ENCODE measurements at regions not wholly inside any gene's neighbourhood (a gene's known extent, or its start where the extent isn't known, plus 50 kb on each side); places are given as distances from the start of the nearest gene placed in this dataset.

DNA sequence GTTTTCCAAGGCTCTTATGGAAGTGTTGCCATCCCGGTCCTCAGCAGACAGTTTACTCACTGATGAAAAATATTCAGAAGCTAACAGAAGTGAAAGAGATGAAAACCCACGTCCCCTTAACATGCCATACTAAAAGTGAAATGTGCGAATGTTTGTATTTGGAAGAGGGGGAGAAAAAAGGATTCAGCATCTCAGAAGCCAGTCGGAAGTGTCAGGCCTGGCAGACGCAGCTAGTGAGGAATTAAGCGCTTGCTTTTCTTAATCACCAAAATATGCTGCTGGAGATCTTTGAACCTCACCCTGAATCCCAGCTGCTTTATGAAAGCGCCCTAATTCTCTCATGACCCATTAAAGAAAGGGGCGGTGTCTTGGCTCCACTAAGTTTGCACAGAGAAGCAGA, 653.7 kb downstream of the DCDC2C start:
- Histone ChIP-seq H3K4me1 (ENCODE audit: control insufficient read depth, insufficient read depth, low read length, poor library complexity, severe bottlenecking) (no peaks in the 10 kb centered on the region), H3K4me3 (ENCODE audit: extremely low read depth, insufficient read depth, low read length, poor library complexity, severe bottlenecking) (no peak overlapping the region), H3K36me3 (ENCODE audit: control insufficient read depth, insufficient read depth, low read length) (no peaks in the 10 kb centered on the region), H3K9me3 (ENCODE audit: control insufficient read depth, low read length) (no peaks in the 10 kb centered on the region), H3K27ac (ENCODE audit: low read depth, low read length, severe bottlenecking) (no peak overlapping the region)
- WGBS, 2 experiments (ENCODE audit: insufficient coverage in 2 of 2): 83 to 97% methylated on average over 3 to 6 of the region's 8 CpGs

GRCh38 chr2:4358837-4359236, 655.5 kb downstream of the DCDC2C start:
- no peak overlapping the region for H3K27ac ChIP-seq (ENCODE audit: low read depth, low read length, severe bottlenecking)
- H3K4me3 ChIP-seq (ENCODE audit: extremely low read depth, insufficient read depth, low read length, poor library complexity, severe bottlenecking): no peak overlapping the region
- no peaks in the 10 kb centered on the region for H3K4me1 ChIP-seq (ENCODE audit: control insufficient read depth, insufficient read depth, low read length, poor library complexity, severe bottlenecking)
- no peaks in the 10 kb centered on the region for H3K36me3 ChIP-seq (ENCODE audit: control insufficient read depth, insufficient read depth, low read length)
- H3K9me3 ChIP-seq (ENCODE audit: control insufficient read depth, low read length): no peaks in the 10 kb centered on the region
- 73 to 75% methylated on average over 3 to 5 of the region's 5 CpGs for WGBS, 2 experiments (ENCODE audit: insufficient coverage in 2 of 2)

GRCh38 chr2:4368907-4369306, 665.5 kb downstream of the DCDC2C start:
- H3K4me1 ChIP-seq (ENCODE audit: control insufficient read depth, insufficient read depth, low read length, poor library complexity, severe bottlenecking): no peaks in the 10 kb centered on the region
- no peak overlapping the region for H3K27ac ChIP-seq (ENCODE audit: low read depth, low read length, severe bottlenecking)
- WGBS, 2 experiments (ENCODE audit: insufficient coverage in 2 of 2): 83 to 91% methylated on average over 2 to 4 of the region's 4 CpGs
- H3K9me3 ChIP-seq (ENCODE audit: control insufficient read depth, low read length): no peaks in the 10 kb centered on the region
- H3K4me3 ChIP-seq (ENCODE audit: extremely low read depth, insufficient read depth, low read length, poor library complexity, severe bottlenecking): no peak overlapping the region
- no peaks in the 10 kb centered on the region for H3K36me3 ChIP-seq (ENCODE audit: control insufficient read depth, insufficient read depth, low read length)

DNA sequence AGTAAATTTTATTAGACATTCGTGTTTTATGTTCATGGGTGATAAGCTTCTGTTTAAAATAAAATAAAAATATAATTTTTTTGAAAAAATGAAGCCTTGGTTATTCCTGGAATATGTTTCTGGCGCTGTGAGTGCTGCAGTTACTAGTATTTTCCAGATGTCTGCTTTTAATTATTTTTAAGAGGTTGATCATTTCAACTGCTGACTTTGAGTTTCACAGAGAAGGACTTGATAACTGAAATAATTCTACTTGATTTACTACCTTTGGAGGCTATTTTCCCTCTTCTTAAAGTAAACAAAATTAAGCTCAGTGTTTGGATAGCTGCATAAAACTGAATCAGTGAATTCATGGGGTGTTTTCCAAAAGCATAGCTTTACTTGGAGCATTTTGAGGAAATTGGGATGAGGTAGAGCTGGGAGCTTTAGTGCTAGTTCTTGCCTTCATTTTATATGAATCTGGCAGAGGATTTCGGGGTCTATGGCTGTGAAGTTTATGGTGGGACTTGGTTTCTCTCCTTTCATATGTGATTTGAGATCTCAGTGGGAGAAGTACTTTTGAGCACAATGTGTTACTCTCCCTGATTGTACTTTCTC, 666.5 kb downstream of the DCDC2C start:
- Histone ChIP-seq H3K27ac (ENCODE audit: low read depth, low read length, severe bottlenecking) (no peak overlapping the region), H3K36me3 (ENCODE audit: control insufficient read depth, insufficient read depth, low read length) (no peaks in the 10 kb centered on the region), H3K4me1 (ENCODE audit: control insufficient read depth, insufficient read depth, low read length, poor library complexity, severe bottlenecking) (no peaks in the 10 kb centered on the region), H3K4me3 (ENCODE audit: extremely low read depth, insufficient read depth, low read length, poor library complexity, severe bottlenecking) (no peak overlapping the region), H3K9me3 (ENCODE audit: control insufficient read depth, low read length) (no peaks in the 10 kb centered on the region)
- WGBS, 2 experiments (ENCODE audit: insufficient coverage in 2 of 2): 50 to 63% methylated on average over 1 of the region's 3 CpGs

DNA sequence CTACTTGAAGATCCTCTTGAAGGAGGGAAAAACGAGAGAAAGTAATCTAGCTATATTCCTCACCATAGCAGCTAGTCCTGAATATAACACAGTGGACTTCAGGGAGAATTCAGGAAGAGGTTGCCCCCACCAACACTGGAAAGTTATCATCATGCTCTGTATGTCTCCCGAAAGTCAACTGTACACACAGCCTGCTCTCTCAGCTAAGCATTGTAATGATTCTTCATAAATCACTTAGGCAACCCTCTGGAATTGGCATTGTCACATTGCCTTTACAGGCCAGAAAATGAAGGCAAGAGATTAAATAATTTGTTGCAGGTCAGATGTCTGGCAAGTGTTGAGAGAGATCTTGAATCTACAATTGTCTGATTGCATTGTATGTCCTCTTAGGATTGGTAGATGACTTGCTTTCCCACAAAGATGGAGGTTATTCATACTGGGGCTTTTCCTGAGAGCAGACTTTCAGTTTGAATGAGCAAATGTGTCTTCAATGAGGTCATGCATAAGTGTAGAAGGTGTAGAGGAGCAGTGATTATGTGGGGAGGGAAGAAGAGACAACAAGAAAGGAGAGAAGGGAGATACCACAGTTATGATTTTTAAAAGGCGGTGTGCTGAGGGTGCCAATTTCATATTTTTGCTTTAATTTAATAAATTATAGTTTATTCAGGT, 667.2 kb downstream of the DCDC2C start:
- Histone ChIP-seq H3K36me3 (ENCODE audit: control insufficient read depth, insufficient read depth, low read length) (no peaks in the 10 kb centered on the region), H3K9me3 (ENCODE audit: control insufficient read depth, low read length) (no peaks in the 10 kb centered on the region), H3K27ac (ENCODE audit: low read depth, low read length, severe bottlenecking) (no peak overlapping the region), H3K4me1 (ENCODE audit: control insufficient read depth, insufficient read depth, low read length, poor library complexity, severe bottlenecking) (no peaks in the 10 kb centered on the region), H3K4me3 (ENCODE audit: extremely low read depth, insufficient read depth, low read length, poor library complexity, severe bottlenecking) (no peak overlapping the region)
- WGBS, 2 experiments (ENCODE audit: insufficient coverage in 2 of 2): 80% methylated on average over 1 of the region's 3 CpGs; no CpG with 5 or more reads in 1 of the 2 experiments

DNA sequence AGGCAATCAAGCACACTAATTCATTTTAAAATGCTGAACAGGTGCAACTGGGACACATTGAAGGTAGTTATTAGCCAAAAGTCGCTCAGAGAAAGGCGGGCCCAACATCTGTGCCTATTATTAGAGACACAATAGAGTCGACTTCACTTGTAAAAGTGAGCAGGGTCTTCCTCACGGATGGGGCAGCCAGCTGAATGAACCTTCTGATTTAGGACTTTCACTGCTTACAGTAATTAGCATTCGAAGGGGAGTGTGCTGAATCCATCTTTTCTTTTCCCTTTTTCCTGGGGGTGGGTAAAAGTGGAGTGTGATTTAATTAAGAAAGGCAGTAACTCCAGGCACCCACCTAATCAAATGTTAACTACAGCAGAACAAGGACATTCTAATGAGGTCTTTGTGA, 677.7 kb downstream of the DCDC2C start:
- H3K9me3 ChIP-seq (ENCODE audit: control insufficient read depth, low read length): no peaks in the 10 kb centered on the region

DNA sequence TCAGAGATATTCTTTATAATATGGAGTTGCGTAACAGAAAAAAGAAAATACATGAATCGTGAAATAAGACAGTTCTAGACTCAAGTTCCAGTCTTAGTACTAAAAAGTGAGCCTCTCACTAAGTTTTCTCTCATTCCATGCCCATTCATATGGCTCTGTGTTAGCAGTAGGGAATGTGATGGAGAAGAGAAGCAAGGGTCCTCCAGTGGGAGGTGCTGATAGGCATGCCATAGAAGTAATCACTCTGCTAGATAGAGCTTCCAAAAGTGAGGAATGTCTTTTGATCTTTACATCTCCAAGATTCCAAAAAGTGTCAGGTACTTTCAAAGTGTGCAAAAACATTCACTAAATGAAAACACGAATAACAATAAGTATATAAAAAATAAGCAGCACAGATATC, 678.4 kb downstream of the DCDC2C start:
- Histone ChIP-seq H3K9me3 (ENCODE audit: control insufficient read depth, low read length) (no peaks in the 10 kb centered on the region), H3K27ac (ENCODE audit: low read depth, low read length, severe bottlenecking) (no peak overlapping the region), H3K4me1 (ENCODE audit: control insufficient read depth, insufficient read depth, low read length, poor library complexity, severe bottlenecking) (no peaks in the 10 kb centered on the region), H3K36me3 (ENCODE audit: control insufficient read depth, insufficient read depth, low read length) (no peaks in the 10 kb centered on the region), H3K4me3 (ENCODE audit: extremely low read depth, insufficient read depth, low read length, poor library complexity, severe bottlenecking) (no peak overlapping the region)
- WGBS, 2 experiments (ENCODE audit: insufficient coverage in 2 of 2): no CpG with 5 or more reads among the region's 3 CpGs

More for the DNA sequence above, 677.7 kb downstream of the DCDC2C start:
- Histone ChIP-seq H3K27ac (ENCODE audit: low read depth, low read length, severe bottlenecking) (no peak overlapping the region), H3K4me1 (ENCODE audit: control insufficient read depth, insufficient read depth, low read length, poor library complexity, severe bottlenecking) (no peaks in the 10 kb centered on the region), H3K36me3 (ENCODE audit: control insufficient read depth, insufficient read depth, low read length) (no peaks in the 10 kb centered on the region), H3K4me3 (ENCODE audit: extremely low read depth, insufficient read depth, low read length, poor library complexity, severe bottlenecking) (no peak overlapping the region)
- WGBS, 2 experiments (ENCODE audit: insufficient coverage in 2 of 2): 12 to 20% methylated on average over 4 of the region's 5 CpGs

DNA sequence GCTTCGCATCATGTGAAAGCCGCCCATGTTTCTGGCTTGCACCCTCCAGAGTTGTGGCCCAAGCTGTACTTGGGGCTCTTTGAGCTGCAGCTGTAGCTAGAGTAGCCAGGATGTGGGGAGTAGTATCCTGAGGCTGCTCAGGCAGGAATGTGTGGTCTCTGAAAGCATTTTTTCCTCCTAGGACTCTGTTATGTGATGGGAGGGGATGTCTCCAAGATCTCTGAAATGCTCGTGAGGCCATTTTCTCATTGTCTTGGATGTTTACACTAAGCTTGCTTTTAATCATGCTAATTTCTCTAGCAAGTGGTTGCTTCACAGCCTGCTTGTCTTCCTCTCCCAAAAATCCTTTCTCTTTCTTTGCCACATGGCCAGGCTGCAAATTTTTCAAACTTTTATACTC, 687.6 kb downstream of the DCDC2C start:
- WGBS, 2 experiments (ENCODE audit: insufficient coverage in 2 of 2): 78 to 84% methylated on average over 3 of the region's 3 CpGs
- H3K4me1 ChIP-seq (ENCODE audit: control insufficient read depth, insufficient read depth, low read length, poor library complexity, severe bottlenecking): no peaks in the 10 kb centered on the region
- no peaks in the 10 kb centered on the region for H3K36me3 ChIP-seq (ENCODE audit: control insufficient read depth, insufficient read depth, low read length)
- no peak overlapping the region for H3K4me3 ChIP-seq (ENCODE audit: extremely low read depth, insufficient read depth, low read length, poor library complexity, severe bottlenecking)
- no peaks in the 10 kb centered on the region for H3K9me3 ChIP-seq (ENCODE audit: control insufficient read depth, low read length)
- H3K27ac ChIP-seq (ENCODE audit: low read depth, low read length, severe bottlenecking): no peak overlapping the region

- Histone ChIP-seq H3K27ac (ENCODE audit: low read depth, low read length, severe bottlenecking) (no peak overlapping the region), H3K36me3 (ENCODE audit: control insufficient read depth, insufficient read depth, low read length) (no peaks in the 10 kb centered on the region), H3K9me3 (ENCODE audit: control insufficient read depth, low read length) (peaks cover 5% of the 10 kb centered on the region), H3K4me1 (ENCODE audit: control insufficient read depth, insufficient read depth, low read length, poor library complexity, severe bottlenecking) (peaks cover 3% of the 10 kb centered on the region), H3K4me3 (ENCODE audit: extremely low read depth, insufficient read depth, low read length, poor library complexity, severe bottlenecking) (no peak overlapping the region)
- 87 to 90% methylated on average over 4 to 5 of the region's 10 CpGs for WGBS, 2 experiments (ENCODE audit: insufficient coverage in 2 of 2)
Measured at GRCh38 chr2:4404363-4404762, 701.0 kb downstream of the DCDC2C start.

DNA sequence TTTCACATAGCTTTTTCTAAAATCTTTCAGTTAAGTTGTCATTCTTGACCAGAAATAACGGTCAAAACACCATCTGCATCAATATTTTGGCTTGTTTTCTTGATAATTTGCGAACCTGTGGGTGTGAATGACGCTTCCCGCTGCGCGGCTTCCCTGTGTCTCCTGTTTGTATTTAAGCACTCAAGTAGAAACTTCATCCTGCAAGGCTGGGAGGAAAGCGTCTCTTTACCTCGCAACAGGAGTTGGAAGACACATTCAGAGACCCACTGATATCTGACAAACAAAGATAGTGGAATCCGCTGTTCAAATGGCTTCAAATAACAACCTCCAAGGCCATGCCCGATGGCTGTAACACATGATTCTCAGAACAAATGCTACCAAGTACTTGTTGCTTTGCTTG, 704.9 kb downstream of the DCDC2C start:
- Histone ChIP-seq H3K4me3 (ENCODE audit: extremely low read depth, insufficient read depth, low read length, poor library complexity, severe bottlenecking) (no peak overlapping the region), H3K4me1 (ENCODE audit: control insufficient read depth, insufficient read depth, low read length, poor library complexity, severe bottlenecking) (peaks cover 3% of the 10 kb centered on the region), H3K27ac (ENCODE audit: low read depth, low read length, severe bottlenecking) (no peak overlapping the region), H3K9me3 (ENCODE audit: control insufficient read depth, low read length) (no peaks in the 10 kb centered on the region), H3K36me3 (ENCODE audit: control insufficient read depth, insufficient read depth, low read length) (no peaks in the 10 kb centered on the region)
- WGBS, 2 experiments (ENCODE audit: insufficient coverage in 2 of 2): 68 to 80% methylated on average over 1 to 9 of the region's 10 CpGs

GRCh38 chr2:4412637-4413187, 709.3 kb downstream of the DCDC2C start:
- 67 to 83% methylated on average over 8 to 9 of the region's 9 CpGs for WGBS, 2 experiments (ENCODE audit: insufficient coverage in 2 of 2)
- Histone ChIP-seq H3K9me3 (ENCODE audit: control insufficient read depth, low read length) (no peaks in the 10 kb centered on the region), H3K4me1 (ENCODE audit: control insufficient read depth, insufficient read depth, low read length, poor library complexity, severe bottlenecking) (no peaks in the 10 kb centered on the region), H3K27ac (ENCODE audit: low read depth, low read length, severe bottlenecking) (no peak overlapping the region), H3K4me3 (ENCODE audit: extremely low read depth, insufficient read depth, low read length, poor library complexity, severe bottlenecking) (no peak overlapping the region), H3K36me3 (ENCODE audit: control insufficient read depth, insufficient read depth, low read length) (no peaks in the 10 kb centered on the region)
